Hepatocyte (in vitro differentiated cells): ENCODE measurements at regions not wholly inside any gene's neighbourhood (a gene's known extent, or its start where the extent isn't known, plus 50 kb on each side); places are given as distances from the start of the nearest gene placed in this dataset.

Experiments
- DNase-seq: peaks from one replicate; pipeline ENCODE4 v3.0.0-alpha.2; 2016; ENCODE audit warnings: low spot score
- H2AFZ ChIP-seq: fragments of 200-600 bp; sonication (generic); 2 replicates; pipeline ENCODE4 v1.6.0; 2016; ENCODE audit warnings: antibody characterized with exemption, mild to moderate bottlenecking
- H3K27ac ChIP-seq: fragments of 200-600 bp; sonication (generic); 2 replicates; pipeline ENCODE4 v1.5.1; 2016; ENCODE audit warnings: mild to moderate bottlenecking
- H3K27me3 ChIP-seq: fragments of 200-600 bp; sonication (generic); 2 replicates; pipeline ENCODE4 v1.6.1; 2016
- H3K36me3 ChIP-seq: fragments of 200-600 bp; sonication (generic); replicated peaks from 2 replicates; pipeline ENCODE4 v1.5.1; 2016; ENCODE audit warnings: low read depth; ENCODE audit not compliant: insufficient read depth
- H3K4me1 ChIP-seq: fragments of 200-600 bp; sonication (generic); 2 replicates; pipeline ENCODE4 v1.5.1; 2016; ENCODE audit warnings: mild to moderate bottlenecking, moderate library complexity; ENCODE audit not compliant: insufficient read depth
- H3K4me2 ChIP-seq: fragments of 200-600 bp; sonication (generic); 2 replicates; pipeline ENCODE4 v1.6.0; 2016
- H3K4me3 ChIP-seq: fragments of 200-600 bp; sonication (generic); 2 replicates; pipeline ENCODE4 v1.5.1; 2016; ENCODE audit warnings: mild to moderate bottlenecking
- H3K79me2 ChIP-seq: fragments of 200-600 bp; sonication (generic); 2 replicates; pipeline ENCODE4 v1.6.0; 2017; ENCODE audit warnings: mild to moderate bottlenecking
- H3K9me2 ChIP-seq: fragments of 200-600 bp; sonication (generic); replicated peaks from 2 replicates; pipeline ENCODE4 v1.6.0; 2017; ENCODE audit warnings: mild to moderate bottlenecking; ENCODE audit not compliant: insufficient read depth
- H3K9me3 ChIP-seq: fragments of 200-600 bp; sonication (generic); 2 replicates; pipeline ENCODE4 v1.5.1; 2016; ENCODE audit warnings: low read depth, mild to moderate bottlenecking
- H4K20me1 ChIP-seq: fragments of 200-600 bp; sonication (generic); 2 replicates; pipeline ENCODE4 v1.6.0; 2016; ENCODE audit warnings: mild to moderate bottlenecking; ENCODE audit not compliant: insufficient read depth, poor library complexity, severe bottlenecking
- EZH2 ChIP-seq: fragments of 200-600 bp; sonication (generic); IDR thresholded peaks from 2 replicates; pipeline ENCODE4 v1.6.1; 2016; ENCODE audit warnings: antibody characterized with exemption, mild to moderate bottlenecking, borderline replicate concordance
- EZH2phosphoT487 ChIP-seq: fragments of 200-600 bp; sonication (generic); IDR thresholded peaks from one replicate; pipeline ENCODE4 v1.6.1; 2018; ENCODE audit warnings: antibody characterized with exemption, mild to moderate bottlenecking, low read depth, moderate library complexity; ENCODE audit not compliant: unreplicated experiment, severe bottlenecking
- WGBS: methylation state at CpG from one replicate; pipeline ENCODE4 v1.1.6; 2016; ENCODE audit warnings: low lambda C conversion rate; ENCODE audit errors: missing lambda C conversion rate; 5-methylcytosine and 5-hydroxymethylcytosine counted together
- TF ChIP-seq, protein P1 (sequence below): fragments of 200-600 bp; sonication (generic); IDR thresholded peaks from 2 replicates; pipeline ENCODE4 v1.5.1; 2016; ENCODE audit warnings: antibody characterized with exemption, mild to moderate bottlenecking; ENCODE audit not compliant: poor library complexity

DNA sequence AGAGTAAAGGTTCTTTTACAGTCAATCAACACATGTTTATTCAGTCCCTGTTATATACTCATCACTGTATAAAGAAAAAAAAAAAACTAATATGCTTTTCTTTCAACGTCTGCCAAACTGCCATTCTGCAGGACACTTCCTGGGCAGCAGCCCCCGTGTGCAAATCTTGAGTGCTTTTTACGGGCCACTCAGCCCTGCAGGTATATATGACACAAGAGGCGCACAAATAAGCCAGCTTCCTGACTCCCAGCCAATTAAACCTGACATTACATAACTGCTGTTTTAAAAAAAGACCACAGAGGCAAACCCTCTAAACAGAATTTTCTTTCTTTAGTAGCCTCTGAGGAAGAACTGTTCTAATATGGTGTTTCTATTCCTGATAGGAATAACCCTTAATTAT lies 263.0 kb upstream of the NEBL start:
- H3K4me1 ChIP-seq = no peaks in the 10 kb centered on the region
- no peaks in the 10 kb centered on the region for H3K27me3 ChIP-seq
- DNase-seq = no peak
- no peak overlapping the region for H3K4me2 ChIP-seq
- 36% methylated on average over 4 of the region's 4 CpGs for WGBS
- no peak for TF ChIP-seq EZH2
- no peaks in the 10 kb centered on the region for H3K79me2 ChIP-seq
- no peak overlapping the region for H3K27ac ChIP-seq
- no peaks in the 10 kb centered on the region for H3K9me3 ChIP-seq
- no peaks in the 10 kb centered on the region for H4K20me1 ChIP-seq
- H3K9me2 ChIP-seq = no peaks in the 10 kb centered on the region
- H2AFZ ChIP-seq = no peak overlapping the region
- H3K36me3 ChIP-seq = no peaks in the 10 kb centered on the region
- no peak overlapping the region for H3K4me3 ChIP-seq

DNA sequence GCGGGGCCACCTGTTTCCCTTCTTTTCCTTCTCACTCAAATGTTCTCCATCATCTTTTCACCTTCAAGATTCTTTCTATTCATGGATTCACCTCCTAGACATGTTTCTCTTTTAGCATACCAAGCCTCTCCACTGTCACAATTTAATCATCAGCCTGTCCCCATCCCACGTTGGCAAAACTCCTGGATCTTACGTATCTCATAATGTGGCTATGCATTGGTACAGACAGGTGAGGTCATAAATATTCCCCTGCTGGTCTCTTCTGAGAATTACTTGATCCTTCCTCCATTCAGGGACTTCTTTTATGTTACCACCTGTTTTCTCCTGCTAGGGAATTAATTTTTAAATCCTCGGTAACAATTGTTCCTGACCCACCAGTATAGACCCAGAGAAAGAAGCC lies 262.6 kb upstream of the NEBL start:
- DNase-seq = no peak
- Histone ChIP-seq H3K27ac (no peak overlapping the region), H3K9me2 (no peaks in the 10 kb centered on the region), H3K4me3 (no peak overlapping the region), H3K4me1 (no peaks in the 10 kb centered on the region), H2AFZ (no peak overlapping the region), H3K27me3 (no peaks in the 10 kb centered on the region), H3K4me2 (no peak overlapping the region), H4K20me1 (no peaks in the 10 kb centered on the region), H3K79me2 (no peaks in the 10 kb centered on the region), H3K9me3 (no peaks in the 10 kb centered on the region), H3K36me3 (no peaks in the 10 kb centered on the region)
- TF ChIP-seq, protein P1, sequence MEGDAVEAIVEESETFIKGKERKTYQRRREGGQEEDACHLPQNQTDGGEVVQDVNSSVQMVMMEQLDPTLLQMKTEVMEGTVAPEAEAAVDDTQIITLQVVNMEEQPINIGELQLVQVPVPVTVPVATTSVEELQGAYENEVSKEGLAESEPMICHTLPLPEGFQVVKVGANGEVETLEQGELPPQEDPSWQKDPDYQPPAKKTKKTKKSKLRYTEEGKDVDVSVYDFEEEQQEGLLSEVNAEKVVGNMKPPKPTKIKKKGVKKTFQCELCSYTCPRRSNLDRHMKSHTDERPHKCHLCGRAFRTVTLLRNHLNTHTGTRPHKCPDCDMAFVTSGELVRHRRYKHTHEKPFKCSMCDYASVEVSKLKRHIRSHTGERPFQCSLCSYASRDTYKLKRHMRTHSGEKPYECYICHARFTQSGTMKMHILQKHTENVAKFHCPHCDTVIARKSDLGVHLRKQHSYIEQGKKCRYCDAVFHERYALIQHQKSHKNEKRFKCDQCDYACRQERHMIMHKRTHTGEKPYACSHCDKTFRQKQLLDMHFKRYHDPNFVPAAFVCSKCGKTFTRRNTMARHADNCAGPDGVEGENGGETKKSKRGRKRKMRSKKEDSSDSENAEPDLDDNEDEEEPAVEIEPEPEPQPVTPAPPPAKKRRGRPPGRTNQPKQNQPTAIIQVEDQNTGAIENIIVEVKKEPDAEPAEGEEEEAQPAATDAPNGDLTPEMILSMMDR = no peak
- TF ChIP-seq EZH2phosphoT487 = no peak
- TF ChIP-seq EZH2 = no peak
- WGBS = 87% methylated on average over 4 of the region's 4 CpGs

DNA sequence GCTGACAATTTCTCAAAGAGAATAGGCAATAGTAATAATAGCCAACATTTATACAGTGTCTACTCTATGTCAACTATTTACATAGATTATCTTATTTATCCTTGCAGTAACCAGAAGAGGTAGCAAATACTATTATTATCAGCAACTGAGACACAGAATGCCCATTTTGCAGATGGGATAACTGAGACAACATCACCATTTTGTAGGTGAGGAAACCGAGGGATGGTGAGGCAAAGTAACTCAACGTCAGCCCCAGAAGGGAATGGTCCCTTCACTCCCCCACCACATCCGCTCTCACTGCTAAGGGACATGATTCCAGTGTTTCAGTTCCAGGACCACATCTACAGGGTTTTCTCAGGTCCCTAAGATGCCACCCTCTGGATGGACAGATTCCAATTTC lies 261.2 kb upstream of the NEBL start:
- no peak overlapping the region for H2AFZ ChIP-seq
- no peak overlapping the region for H3K4me3 ChIP-seq
- WGBS = 98% methylated on average over 3 of the region's 3 CpGs
- DNase-seq = no peak
- H4K20me1 ChIP-seq = no peaks in the 10 kb centered on the region
- no peaks in the 10 kb centered on the region for H3K4me1 ChIP-seq
- no peaks in the 10 kb centered on the region for H3K79me2 ChIP-seq
- TF ChIP-seq EZH2phosphoT487 (no peak), EZH2 (no peak)
- TF ChIP-seq, protein P1 = no peak
- no peaks in the 10 kb centered on the region for H3K27me3 ChIP-seq
- H3K4me2 ChIP-seq = no peak overlapping the region
- H3K27ac ChIP-seq = no peak overlapping the region
- H3K36me3 ChIP-seq = no peaks in the 10 kb centered on the region
- no peaks in the 10 kb centered on the region for H3K9me2 ChIP-seq
- H3K9me3 ChIP-seq = no peaks in the 10 kb centered on the region

DNA sequence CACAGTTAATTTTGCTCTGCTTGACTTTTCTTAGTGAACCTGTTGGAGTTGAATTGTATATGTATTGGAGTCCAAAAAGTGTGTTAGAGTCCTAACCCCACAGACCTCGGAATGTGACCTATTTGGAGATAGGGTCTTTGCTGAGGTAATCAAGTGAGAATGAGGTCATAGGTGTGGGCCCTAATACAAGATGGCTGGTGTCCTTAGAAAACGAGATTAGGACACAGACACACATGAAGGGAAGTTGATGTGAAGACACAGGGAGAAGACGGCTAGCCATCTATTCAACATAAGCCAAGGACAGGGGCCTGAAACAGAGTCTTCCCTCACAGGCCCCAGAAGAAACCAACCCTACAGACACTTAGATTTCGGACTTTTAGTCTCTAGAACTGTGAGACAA lies 260.6 kb upstream of the NEBL start:
- WGBS = 94% methylated on average over 4 of the region's 4 CpGs

More for the DNA sequence above, 260.6 kb upstream of the NEBL start:
- Histone ChIP-seq H3K36me3 (no peaks in the 10 kb centered on the region), H3K27ac (no peak overlapping the region), H3K4me3 (no peak overlapping the region), H4K20me1 (no peaks in the 10 kb centered on the region), H2AFZ (no peak overlapping the region), H3K4me2 (no peak overlapping the region), H3K4me1 (no peaks in the 10 kb centered on the region), H3K79me2 (no peaks in the 10 kb centered on the region), H3K9me2 (no peaks in the 10 kb centered on the region), H3K27me3 (no peaks in the 10 kb centered on the region), H3K9me3 (no peaks in the 10 kb centered on the region)
- no peak for TF ChIP-seq EZH2
- TF ChIP-seq, protein P1 = no peak
- DNase-seq = no peak
